Ascending aorta (tissue), 2 donors: ENCODE measurements at regions not wholly inside any gene's neighbourhood (a gene's known extent, or its start where the extent isn't known, plus 50 kb on each side); places are given as distances from the start of the nearest gene placed in this dataset.

Source experiments
- DNase-seq, 2 donors: peaks; one replicate each; pipeline ENCODE4 v3.0.0-alpha.2; 2019; ENCODE audit warnings: low spot score in 2 of 2
- H3K27ac ChIP-seq, 2 donors: fragments of 200-600 bp; sonication (generic); one replicate each; pipeline ENCODE4 v1.5.1; 2016 to 2017; ENCODE audit warnings: mild to moderate bottlenecking in 1 of 2
- H3K27me3 ChIP-seq: fragments of 200-600 bp; sonication (generic); one replicate; pipeline ENCODE4 v1.5.1; 2017
- H3K36me3 ChIP-seq, 2 donors: fragments of 200-600 bp; sonication (generic); one replicate each; pipeline ENCODE4 v1.5.1; 2016
- H3K4me1 ChIP-seq, 2 donors: fragments of 200-600 bp; sonication (generic); one replicate each; pipeline ENCODE4 v1.5.1; 2016 to 2017; ENCODE audit warnings: mild to moderate bottlenecking in 1 of 2
- H3K4me3 ChIP-seq, 2 donors: fragments of 200-600 bp; sonication (generic); one replicate each; pipeline ENCODE4 v1.5.1; 2016 to 2017; ENCODE audit warnings: mild to moderate bottlenecking in 1 of 2
- H3K9me3 ChIP-seq, 2 donors: fragments of 200-600 bp; sonication (generic); one replicate each; pipeline ENCODE4 v1.5.1; 2016
- CTCF ChIP-seq, 3 experiments: fragments of 200-600 bp in 2 of 3; fragments of 450-650 bp in 1 of 3; sonication (generic) in 2 of 3; IDR thresholded peaks; one replicate each; pipeline ENCODE4 v1.5.1; 2016 to 2019; ENCODE audit warnings: antibody characterized with exemption in 3 of 3, mild to moderate bottlenecking in 1 of 3, moderate library complexity in 1 of 3
- intact Hi-C: fragments of 100-400 bp; cut with DNase I; formaldehyde crosslinking; loops from one replicate; pipeline ENCODE4 v1.15.1; 2023

DNA sequence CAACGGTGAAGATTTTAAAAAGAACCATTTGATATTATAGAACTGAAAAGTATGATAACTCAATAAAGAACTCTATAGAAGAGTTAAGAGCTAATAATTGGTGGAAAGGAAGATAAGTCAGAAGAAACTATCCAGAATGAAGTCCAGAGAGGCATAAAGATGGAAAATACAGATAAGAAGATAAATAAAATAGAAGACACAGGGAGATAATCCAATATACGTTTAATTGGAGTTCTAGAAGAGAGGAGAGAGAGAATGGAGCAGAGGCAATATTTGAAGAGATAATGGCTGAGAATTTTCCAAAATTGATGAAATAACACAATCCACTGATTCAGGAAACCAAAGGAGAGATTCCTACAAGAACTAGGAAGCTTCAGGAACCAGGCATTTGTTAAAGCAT is 49.8 kb upstream of the EPHB3 start:
- no peak for TF ChIP-seq CTCF (IDR thresholded peaks at IDR 0.05)
- Histone ChIP-seq H3K4me3 (no peak overlapping the region), H3K27ac (no peak overlapping the region), H3K36me3 (no peaks in the 10 kb centered on the region), H3K9me3 (no peaks in the 10 kb centered on the region), H3K27me3 (no peaks in the 10 kb centered on the region), H3K4me1 (peaks cover 0 to 5% of the 10 kb centered on the region in 2 donors)
- no peak for DNase-seq
- intact Hi-C loops, result loop anchor here (2.0 kb wide), 1 partner anchor 95 kb away; no protein-coding TSS in a partner anchor
